Nephron (organoid): ENCODE measurements at regions not wholly inside any gene's neighbourhood (a gene's known extent, or its start where the extent isn't known, plus 50 kb on each side); places are given as distances from the start of the nearest gene placed in this dataset.
A peak's percentile ranks its signal among the peaks of the same experiment; 100 is the strongest.

ENCODE experiments used
- H3K27ac Mint-ChIP-seq, 3 experiments: 2 replicates each; pipeline ENCODE4 v1.8.0; 2020; ENCODE audit warnings: mixed read lengths in 3 of 3, mild to moderate bottlenecking in 2 of 3, moderate library complexity in 1 of 3
- H3K27me3 Mint-ChIP-seq: 2 replicates; pipeline ENCODE4 v1.8.0; 2021; ENCODE audit warnings: low read depth, mild to moderate bottlenecking, moderate library complexity, mixed read lengths
- H3K36me3 Mint-ChIP-seq: 2 replicates; pipeline ENCODE4 v1.8.0; 2020; ENCODE audit warnings: low read depth, mixed read lengths
- H3K4me1 Mint-ChIP-seq: 2 replicates; pipeline ENCODE4 v1.8.0; 2020; ENCODE audit warnings: mixed read lengths
- H3K4me3 Mint-ChIP-seq, 3 experiments: 2 replicates each; pipeline ENCODE4 v1.8.0; 2020; ENCODE audit warnings: mild to moderate bottlenecking in 3 of 3, mixed read lengths in 3 of 3, moderate library complexity in 2 of 3
- H3K9me3 Mint-ChIP-seq: 2 replicates; pipeline ENCODE4 v1.8.0; 2020; ENCODE audit warnings: mixed read lengths
- TF ChIP-seq, protein P1 (sequence below), 3 experiments: fragments of 200-600 bp; sonication (generic); IDR thresholded peaks; one replicate each; pipeline ENCODE4 v1.5.0; 2021; ENCODE audit warnings: antibody characterized with exemption in 3 of 3; ENCODE audit not compliant: unreplicated experiment in 3 of 3

DNA sequence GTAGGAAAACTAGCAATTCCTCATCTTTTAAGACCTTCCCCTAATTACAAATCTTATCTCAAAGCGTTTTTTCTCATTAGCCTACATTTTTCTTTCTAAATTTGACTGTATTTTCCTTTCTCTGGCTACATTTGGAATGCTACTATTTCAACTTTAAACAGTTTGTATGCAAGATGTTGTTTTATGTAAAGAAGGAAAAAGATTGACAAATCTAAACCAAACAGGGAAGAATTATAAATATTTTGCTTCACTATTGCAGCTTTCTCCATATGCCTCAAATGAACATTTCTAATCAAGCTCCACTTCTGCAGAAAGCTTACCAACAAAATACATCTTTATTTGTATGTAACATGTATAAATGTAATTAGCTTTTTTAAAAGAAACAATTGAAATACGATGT is 156.2 kb downstream of the MZT1 start:
- Mint-ChIP-seq H3K4me3 (no peak overlapping the region), H3K27ac (peak overlapping the region in 2 of 3 experiments; percentile 16 to 77), H3K27me3 (no peaks in the 10 kb centered on the region), H3K36me3 (no peaks in the 10 kb centered on the region), H3K4me1 (peaks cover 34% of the 10 kb centered on the region), H3K9me3 (peaks cover 4% of the 10 kb centered on the region)
- TF ChIP-seq, protein P1, sequence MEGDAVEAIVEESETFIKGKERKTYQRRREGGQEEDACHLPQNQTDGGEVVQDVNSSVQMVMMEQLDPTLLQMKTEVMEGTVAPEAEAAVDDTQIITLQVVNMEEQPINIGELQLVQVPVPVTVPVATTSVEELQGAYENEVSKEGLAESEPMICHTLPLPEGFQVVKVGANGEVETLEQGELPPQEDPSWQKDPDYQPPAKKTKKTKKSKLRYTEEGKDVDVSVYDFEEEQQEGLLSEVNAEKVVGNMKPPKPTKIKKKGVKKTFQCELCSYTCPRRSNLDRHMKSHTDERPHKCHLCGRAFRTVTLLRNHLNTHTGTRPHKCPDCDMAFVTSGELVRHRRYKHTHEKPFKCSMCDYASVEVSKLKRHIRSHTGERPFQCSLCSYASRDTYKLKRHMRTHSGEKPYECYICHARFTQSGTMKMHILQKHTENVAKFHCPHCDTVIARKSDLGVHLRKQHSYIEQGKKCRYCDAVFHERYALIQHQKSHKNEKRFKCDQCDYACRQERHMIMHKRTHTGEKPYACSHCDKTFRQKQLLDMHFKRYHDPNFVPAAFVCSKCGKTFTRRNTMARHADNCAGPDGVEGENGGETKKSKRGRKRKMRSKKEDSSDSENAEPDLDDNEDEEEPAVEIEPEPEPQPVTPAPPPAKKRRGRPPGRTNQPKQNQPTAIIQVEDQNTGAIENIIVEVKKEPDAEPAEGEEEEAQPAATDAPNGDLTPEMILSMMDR (IDR thresholded peaks at IDR 0.05; ENCODE audit: unreplicated experiment in 3 of 3) = no peak

DNA sequence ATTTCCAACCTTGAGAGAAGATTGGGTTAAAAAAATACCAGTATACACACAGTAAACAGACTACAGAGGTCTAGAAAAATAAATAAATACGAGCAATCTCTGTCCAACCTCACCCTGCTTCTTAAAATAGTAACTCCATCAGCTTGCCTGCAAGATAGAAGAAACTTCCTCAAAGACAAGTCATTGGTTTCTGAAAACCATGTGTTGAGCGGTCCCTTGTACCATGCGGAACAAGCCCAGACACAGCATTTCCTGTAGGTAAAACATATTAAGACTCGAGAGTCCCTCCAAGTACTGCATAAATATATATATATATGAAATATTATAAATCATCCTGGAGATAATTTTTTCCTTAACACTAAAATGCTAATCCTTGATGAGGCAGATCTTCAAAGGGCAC is 157.4 kb downstream of the MZT1 start:
- TF ChIP-seq, protein P1 (IDR thresholded peaks at IDR 0.05; ENCODE audit: unreplicated experiment in 3 of 3) = no peak
- H3K27me3 Mint-ChIP-seq = no peaks in the 10 kb centered on the region
- no peaks in the 10 kb centered on the region for H3K9me3 Mint-ChIP-seq
- no peak overlapping the region for H3K4me3 Mint-ChIP-seq
- H3K27ac Mint-ChIP-seq = peak overlapping the region in 2 of 3 experiments; percentile 53 to 77
- H3K36me3 Mint-ChIP-seq = no peaks in the 10 kb centered on the region
- H3K4me1 Mint-ChIP-seq = peaks cover 43% of the 10 kb centered on the region

DNA sequence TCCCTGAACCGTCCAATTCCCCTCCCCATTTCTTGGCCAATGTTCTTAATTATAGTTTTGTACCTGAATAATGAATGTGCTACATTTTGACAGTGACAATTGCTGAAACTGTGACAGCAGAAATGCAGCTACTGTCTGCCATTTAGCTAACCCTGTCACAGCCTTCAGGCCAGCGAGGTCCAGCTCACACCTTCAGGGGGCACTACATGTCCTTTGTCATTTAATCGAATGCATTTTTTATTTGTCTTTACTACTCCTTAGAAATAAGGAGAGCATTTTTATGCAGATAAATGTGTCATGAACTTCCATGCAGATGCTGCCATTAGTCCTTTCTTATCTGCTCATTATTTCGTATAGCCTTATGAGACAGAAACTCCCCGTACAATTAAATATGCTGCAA is 159.9 kb downstream of the MZT1 start:
- Mint-ChIP-seq H3K27ac (peak overlapping the region; percentile 25 to 97 (median 88)), H3K27me3 (no peaks in the 10 kb centered on the region), H3K4me3 (no peak overlapping the region), H3K4me1 (peaks cover 45% of the 10 kb centered on the region), H3K36me3 (no peaks in the 10 kb centered on the region), H3K9me3 (no peaks in the 10 kb centered on the region)
- TF ChIP-seq, protein P1 (IDR thresholded peaks at IDR 0.05; ENCODE audit: unreplicated experiment in 3 of 3) = no peak

DNA sequence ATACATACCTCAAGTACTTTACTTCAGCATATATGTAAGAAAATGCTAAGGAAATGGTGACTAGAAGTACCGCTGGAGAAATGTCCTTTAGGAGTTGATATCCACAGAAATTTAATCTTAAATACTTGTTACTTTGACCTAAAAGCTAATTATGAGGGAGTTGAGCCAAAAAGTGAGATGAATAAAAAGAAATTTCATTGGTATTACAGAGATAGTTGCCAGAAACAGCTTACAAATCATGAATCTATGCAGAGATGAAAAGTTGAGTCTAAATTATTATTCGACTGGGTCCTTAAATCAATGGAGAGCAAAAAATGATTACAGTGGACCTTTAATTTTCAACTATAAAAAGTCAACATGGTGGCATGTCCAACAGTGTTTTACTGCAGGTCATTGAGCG is 160.9 kb downstream of the MZT1 start:
- peaks cover 40% of the 10 kb centered on the region for H3K4me1 Mint-ChIP-seq

DNA sequence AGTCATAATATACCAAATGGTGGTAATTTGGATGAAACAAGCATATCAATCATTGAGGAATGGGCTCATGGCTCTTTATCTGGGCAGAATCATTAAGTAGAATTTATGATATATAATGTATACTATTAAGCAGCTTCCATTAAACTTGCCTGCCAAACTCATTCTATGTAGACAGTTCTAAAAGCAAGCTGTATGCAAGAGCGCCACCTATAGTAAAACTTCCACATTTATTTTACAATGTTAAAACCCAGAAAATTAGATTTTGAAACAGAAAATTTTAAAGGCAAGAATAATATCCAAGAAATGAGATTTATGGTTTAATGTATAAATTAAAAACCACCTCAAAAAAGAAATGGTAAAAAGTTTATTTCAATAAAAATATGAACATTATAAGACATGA is 161.5 kb downstream of the MZT1 start:
- H3K9me3 Mint-ChIP-seq = no peaks in the 10 kb centered on the region
- H3K4me1 Mint-ChIP-seq = peaks cover 34% of the 10 kb centered on the region
- no peaks in the 10 kb centered on the region for H3K27me3 Mint-ChIP-seq
- H3K27ac Mint-ChIP-seq = peak overlapping the region in 2 of 3 experiments; percentile 78 to 80
- H3K4me3 Mint-ChIP-seq = no peak overlapping the region
- TF ChIP-seq, protein P1 (IDR thresholded peaks at IDR 0.05; ENCODE audit: unreplicated experiment in 3 of 3) = peak; percentile 72 to 84 (median 76)
- no peaks in the 10 kb centered on the region for H3K36me3 Mint-ChIP-seq

More for the DNA sequence above, 160.9 kb downstream of the MZT1 start:
- TF ChIP-seq, protein P1 (IDR thresholded peaks at IDR 0.05; ENCODE audit: unreplicated experiment in 3 of 3) = no peak
- H3K36me3 Mint-ChIP-seq = no peaks in the 10 kb centered on the region
- H3K27ac Mint-ChIP-seq = peak overlapping the region; percentile 25 to 97 (median 88)
- H3K27me3 Mint-ChIP-seq = no peaks in the 10 kb centered on the region
- H3K4me3 Mint-ChIP-seq = peak overlapping the region in 2 of 3 experiments; percentile 8 to 29
- H3K9me3 Mint-ChIP-seq = no peaks in the 10 kb centered on the region

DNA sequence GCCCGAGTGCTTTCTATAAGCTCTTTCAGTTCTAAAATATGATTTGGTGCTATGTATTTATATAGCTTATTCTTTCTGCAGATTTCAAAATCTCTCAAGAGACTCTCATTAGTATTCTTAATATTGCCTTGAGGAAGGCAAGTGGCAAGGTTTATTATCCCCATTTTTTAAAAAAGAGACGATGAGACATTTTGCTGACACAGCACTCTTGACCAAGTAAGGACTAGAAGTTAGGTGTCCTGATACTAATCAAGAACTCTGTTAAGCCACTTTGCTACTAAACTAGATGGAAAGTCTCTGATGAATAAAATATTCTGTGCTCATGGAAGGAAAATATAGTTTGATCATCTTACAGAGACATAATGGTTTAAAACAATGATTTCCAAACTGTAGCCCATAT is 164.7 kb downstream of the MZT1 start:
- Mint-ChIP-seq H3K4me1 (peaks cover 23% of the 10 kb centered on the region), H3K27me3 (no peaks in the 10 kb centered on the region), H3K27ac (no peak overlapping the region), H3K4me3 (no peak overlapping the region), H3K9me3 (no peaks in the 10 kb centered on the region), H3K36me3 (no peaks in the 10 kb centered on the region)
- TF ChIP-seq, protein P1 (IDR thresholded peaks at IDR 0.05; ENCODE audit: unreplicated experiment in 3 of 3) = no peak
